Sigmoid colon (tissue), 6 donors: ENCODE measurements at regions not wholly inside any gene's neighbourhood (a gene's known extent, or its start where the extent isn't known, plus 50 kb on each side); places are given as distances from the start of the nearest gene placed in this dataset.

Experiments used
- DNase-seq: peaks from one replicate; pipeline ENCODE4 v3.0.0-alpha.2; 2019
- H3K27ac ChIP-seq, 4 donors: fragments of 200-600 bp; sonication (generic); one replicate each; pipeline ENCODE4 v1.5.1; 2016 to 2019; ENCODE audit warnings: mild to moderate bottlenecking in 1 of 4
- H3K27me3 ChIP-seq, 3 donors: fragments of 200-600 bp; sonication (generic); one replicate each; pipeline ENCODE4 v1.5.1; 2019; ENCODE audit warnings: mild to moderate bottlenecking in 1 of 3
- H3K36me3 ChIP-seq, 4 donors: fragments of 200-600 bp; sonication (generic); one replicate each; pipeline ENCODE4 v1.5.1; 2016 to 2019
- H3K4me1 ChIP-seq, 4 donors: fragments of 200-600 bp; sonication (generic); one replicate each; pipeline ENCODE4 v1.5.1; 2017 to 2019
- H3K4me3 ChIP-seq, 4 donors: fragments of 200-600 bp; sonication (generic); one replicate each; pipeline ENCODE4 v1.5.1; 2017 to 2019; ENCODE audit warnings: mild to moderate bottlenecking in 2 of 4, moderate library complexity in 1 of 4
- H3K9me3 ChIP-seq, 4 donors: fragments of 200-600 bp in 3 of 4; sonication (generic) in 3 of 4; one replicate each; pipeline versions ENCODE4 v1.5.1 to v1.6.1; 2013 to 2019
- CTCF ChIP-seq, 4 experiments: fragments of 450-650 bp in 3 of 4; fragments of 200-600 bp in 1 of 4; IDR thresholded peaks; one replicate each; pipeline ENCODE4 v1.5.1; 2016 to 2019; ENCODE audit warnings: antibody characterized with exemption in 4 of 4, mild to moderate bottlenecking in 3 of 4, moderate library complexity in 2 of 4
- EP300 ChIP-seq, 4 donors: sonication (generic); formaldehyde crosslinking; IDR thresholded peaks; one replicate each; pipeline ENCODE4 v1.6.1; 2017; ENCODE audit warnings: antibody characterized with exemption in 4 of 4
- POLR2A ChIP-seq, 2 donors: fragments of 450-650 bp; IDR thresholded peaks; one replicate each; pipeline ENCODE4 v1.6.1; 2016; ENCODE audit warnings: antibody characterized with exemption in 2 of 2, mild to moderate bottlenecking in 2 of 2, moderate library complexity in 2 of 2
- POLR2AphosphoS5 ChIP-seq, 4 donors: sonication (generic); formaldehyde crosslinking; IDR thresholded peaks; one replicate each; pipeline ENCODE4 v1.6.1; 2017; ENCODE audit warnings: antibody characterized with exemption in 4 of 4
- WGBS, 2 donors: extraction: QIAGEN DNeasy Blood & Tissue Kit; methylation state at CpG; one replicate each; pipeline ENCODE4 v1.1.7; 2013; 5-methylcytosine and 5-hydroxymethylcytosine counted together
- intact Hi-C: fragments of 100-400 bp; cut with DNase I; formaldehyde crosslinking; loops from one replicate; pipeline ENCODE4 v1.15.1; 2023
- donor health status: healthy with polysubstance abuse.
- donor health status: healthy.

DNA sequence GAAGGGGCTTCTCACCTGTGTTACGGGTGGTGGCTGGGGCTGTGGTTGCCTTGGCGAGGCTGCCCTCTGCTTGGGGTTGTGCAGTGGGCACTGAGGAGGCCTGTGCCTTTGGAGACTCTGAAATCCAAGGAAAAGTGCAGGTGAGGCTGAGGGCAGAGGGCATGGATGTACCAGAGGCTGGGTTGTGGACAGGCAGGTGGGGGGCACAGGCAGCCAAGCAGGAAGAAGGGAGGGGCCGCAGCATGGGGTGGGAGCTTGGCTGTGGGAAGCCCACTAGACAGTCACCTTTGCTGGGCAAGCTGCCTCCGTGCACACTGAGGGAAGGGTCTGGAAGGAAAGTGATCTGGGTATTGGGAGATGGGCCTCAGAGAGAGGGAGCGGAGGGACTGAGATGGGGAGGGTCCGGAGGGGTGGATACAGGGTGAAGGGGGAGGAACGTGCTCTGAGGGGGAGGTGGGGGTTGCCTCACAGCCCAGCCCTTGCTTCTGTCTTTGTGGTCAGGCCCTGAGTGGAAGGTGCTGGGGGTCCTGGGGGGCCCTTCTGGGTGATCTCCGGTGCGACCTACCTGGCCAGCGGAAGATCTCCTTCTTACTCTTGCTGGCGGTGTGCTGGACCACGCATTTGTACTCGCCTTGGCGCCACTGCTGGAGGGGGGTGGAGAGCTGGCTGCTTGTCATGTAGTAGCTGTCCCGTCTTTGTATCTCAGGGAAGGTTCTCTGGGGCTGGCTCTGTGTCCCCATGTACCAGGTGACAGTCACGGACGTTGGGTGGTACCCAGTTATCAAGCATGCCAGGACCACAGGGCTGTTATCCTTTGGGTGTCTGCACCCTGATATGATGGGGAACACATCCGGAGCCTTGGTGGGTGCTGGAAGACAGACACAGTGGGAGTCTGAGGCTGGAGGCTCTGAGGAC lies 318.7 kb downstream of the TMEM121 start:
- Histone ChIP-seq H3K4me1 (no peaks in the 10 kb centered on the region), H3K36me3 (no peaks in the 10 kb centered on the region), H3K27ac (no peak overlapping the region), H3K27me3 (no peaks in the 10 kb centered on the region), H3K4me3 (no peak overlapping the region), H3K9me3 (no peaks in the 10 kb centered on the region)
- WGBS, 2 donors: 82 to 90% methylated on average over 18 of the region's 18 CpGs
- intact Hi-C loops: no loop called here
- no peak for DNase-seq
- TF ChIP-seq CTCF (IDR thresholded peaks at IDR 0.05) (no peak), POLR2AphosphoS5 (IDR thresholded peaks at IDR 0.05) (no peak), EP300 (IDR thresholded peaks at IDR 0.05) (no peak), POLR2A (IDR thresholded peaks at IDR 0.05) (no peak)

- H3K4me3 ChIP-seq: no peak overlapping the region
- TF ChIP-seq POLR2AphosphoS5 (IDR thresholded peaks at IDR 0.05) (no peak), POLR2A (IDR thresholded peaks at IDR 0.05) (no peak), EP300 (IDR thresholded peaks at IDR 0.05) (no peak), CTCF (IDR thresholded peaks at IDR 0.05) (no peak)
- 78 to 88% methylated on average over 10 of the region's 10 CpGs for WGBS, 2 donors
- intact Hi-C loops: no loop called here
- H3K9me3 ChIP-seq: no peaks in the 10 kb centered on the region
- no peaks in the 10 kb centered on the region for H3K4me1 ChIP-seq
- H3K36me3 ChIP-seq: no peaks in the 10 kb centered on the region
- H3K27me3 ChIP-seq: no peaks in the 10 kb centered on the region
- no peak for DNase-seq
- no peak overlapping the region for H3K27ac ChIP-seq
These were observed 319.4 kb downstream of the TMEM121 start for GRCh38 chr14:105845725-105846309.

DNA sequence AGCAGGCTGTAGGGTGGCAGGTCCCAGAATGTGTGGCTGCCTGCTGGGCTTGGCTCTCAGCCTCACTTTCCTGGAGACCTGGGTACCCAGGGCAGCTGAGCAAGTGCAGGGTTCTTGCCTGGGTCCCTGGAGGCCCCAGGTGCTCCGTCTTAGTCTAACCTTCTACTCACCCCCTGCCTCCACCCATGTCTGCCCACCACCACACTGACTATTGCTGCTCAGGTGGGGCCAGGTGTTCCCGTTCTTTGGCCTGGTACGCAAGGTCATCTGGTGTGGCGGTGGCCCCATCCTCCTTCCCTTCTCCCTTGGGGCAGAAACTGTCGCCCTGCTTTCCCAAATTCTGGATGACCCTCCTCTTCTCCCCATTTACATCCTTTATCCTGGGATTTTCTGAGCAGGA lies 319.9 kb downstream of the TMEM121 start:
- Histone ChIP-seq H3K4me3 (no peak overlapping the region), H3K27ac (no peak overlapping the region), H3K36me3 (no peaks in the 10 kb centered on the region), H3K4me1 (no peaks in the 10 kb centered on the region), H3K9me3 (no peaks in the 10 kb centered on the region), H3K27me3 (no peaks in the 10 kb centered on the region)
- intact Hi-C loops: no loop called here
- WGBS, 2 donors: 77 to 85% methylated on average over 5 of the region's 5 CpGs
- TF ChIP-seq POLR2A (IDR thresholded peaks at IDR 0.05) (no peak), POLR2AphosphoS5 (IDR thresholded peaks at IDR 0.05) (no peak), EP300 (IDR thresholded peaks at IDR 0.05) (no peak), CTCF (IDR thresholded peaks at IDR 0.05) (no peak)
- DNase-seq: no peak

GRCh38 chr14:105847400-105847799 lies 321.0 kb downstream of the TMEM121 start:
- H3K36me3 ChIP-seq: no peaks in the 10 kb centered on the region
- intact Hi-C loops: no loop called here
- no peaks in the 10 kb centered on the region for H3K4me1 ChIP-seq
- 89 to 95% methylated on average over 14 of the region's 14 CpGs for WGBS, 2 donors
- no peaks in the 10 kb centered on the region for H3K9me3 ChIP-seq
- no peak overlapping the region for H3K27ac ChIP-seq
- no peak overlapping the region for H3K4me3 ChIP-seq
- no peak for DNase-seq
- TF ChIP-seq POLR2AphosphoS5 (IDR thresholded peaks at IDR 0.05): no peak
- TF ChIP-seq POLR2A (IDR thresholded peaks at IDR 0.05): no peak
- TF ChIP-seq CTCF (IDR thresholded peaks at IDR 0.05): no peak
- no peak for TF ChIP-seq EP300 (IDR thresholded peaks at IDR 0.05)
- no peaks in the 10 kb centered on the region for H3K27me3 ChIP-seq
